ENCODE measurements at regions not wholly inside any gene's neighbourhood (a gene's known extent, or its start where the extent isn't known, plus 50 kb on each side); places are given as distances from the start of the nearest gene placed in this dataset.

DNA sequence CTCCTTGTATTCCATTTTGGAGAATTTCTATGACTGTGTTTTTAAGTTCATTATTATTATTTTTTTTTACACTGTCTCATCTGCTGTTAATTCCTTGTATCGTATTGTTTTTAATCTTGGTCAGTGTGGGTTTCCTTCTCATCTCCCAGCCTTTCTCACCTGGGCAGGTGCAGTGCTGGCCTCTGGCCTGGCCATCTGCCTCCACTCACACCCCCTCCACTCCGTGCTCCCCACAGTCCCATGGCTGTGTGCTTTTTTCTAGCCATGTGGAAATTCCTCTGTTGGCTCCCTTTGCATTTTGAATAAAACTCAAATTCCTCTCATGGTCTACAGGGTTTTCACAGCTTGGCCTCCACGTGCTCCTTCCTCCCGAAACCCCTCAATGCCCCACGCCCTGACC is 50.3 kb upstream of the LINC01488 start:
- no peak for DNase-seq (ENCODE audit: low read depth)
- TF ChIP-seq, protein P1, sequence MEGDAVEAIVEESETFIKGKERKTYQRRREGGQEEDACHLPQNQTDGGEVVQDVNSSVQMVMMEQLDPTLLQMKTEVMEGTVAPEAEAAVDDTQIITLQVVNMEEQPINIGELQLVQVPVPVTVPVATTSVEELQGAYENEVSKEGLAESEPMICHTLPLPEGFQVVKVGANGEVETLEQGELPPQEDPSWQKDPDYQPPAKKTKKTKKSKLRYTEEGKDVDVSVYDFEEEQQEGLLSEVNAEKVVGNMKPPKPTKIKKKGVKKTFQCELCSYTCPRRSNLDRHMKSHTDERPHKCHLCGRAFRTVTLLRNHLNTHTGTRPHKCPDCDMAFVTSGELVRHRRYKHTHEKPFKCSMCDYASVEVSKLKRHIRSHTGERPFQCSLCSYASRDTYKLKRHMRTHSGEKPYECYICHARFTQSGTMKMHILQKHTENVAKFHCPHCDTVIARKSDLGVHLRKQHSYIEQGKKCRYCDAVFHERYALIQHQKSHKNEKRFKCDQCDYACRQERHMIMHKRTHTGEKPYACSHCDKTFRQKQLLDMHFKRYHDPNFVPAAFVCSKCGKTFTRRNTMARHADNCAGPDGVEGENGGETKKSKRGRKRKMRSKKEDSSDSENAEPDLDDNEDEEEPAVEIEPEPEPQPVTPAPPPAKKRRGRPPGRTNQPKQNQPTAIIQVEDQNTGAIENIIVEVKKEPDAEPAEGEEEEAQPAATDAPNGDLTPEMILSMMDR (IDR thresholded peaks at IDR 0.05; ENCODE audit: insufficient read depth, low read length) = no peak
- H3K4me3 ChIP-seq (ENCODE audit: low read depth, low read length) = no peak overlapping the region
